Activated effector memory CD4-positive, alpha-beta T cell treated with anti-CD3 and anti-CD28 coated beads, Interleukin-2, amount 50 U/mL, for 16 hours (primary cell): ENCODE measurements at regions not wholly inside any gene's neighbourhood (a gene's known extent, or its start where the extent isn't known, plus 50 kb on each side); places are given as distances from the start of the nearest gene placed in this dataset.
A peak's percentile ranks its signal among the peaks of the same experiment; 100 is the strongest.

ENCODE experiments used
- DNase-seq: peaks from one replicate; pipeline ENCODE4 v3.0.0-alpha.2; 2020

DNA sequence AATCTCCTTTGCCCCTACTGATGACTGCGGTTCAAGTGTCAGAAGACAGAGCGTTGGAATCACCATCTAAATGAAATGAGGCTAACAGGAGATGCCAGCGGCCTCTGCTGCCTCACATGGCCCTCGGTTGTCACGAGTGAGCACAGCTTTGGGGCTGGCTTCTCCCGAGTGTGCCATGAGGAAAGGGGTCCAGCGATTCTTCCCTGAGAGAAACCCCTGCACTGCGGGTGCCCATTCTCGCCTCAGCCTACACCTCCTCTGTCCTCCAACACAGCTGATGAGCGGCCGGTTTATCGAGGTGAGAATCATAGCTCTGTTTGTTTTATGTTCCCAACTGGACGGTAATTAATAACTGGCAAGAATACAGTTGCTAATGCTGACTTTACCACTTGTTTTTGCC is 144.7 kb upstream of the RPS6KA2 start:
- peak; percentile 17 for DNase-seq

DNA sequence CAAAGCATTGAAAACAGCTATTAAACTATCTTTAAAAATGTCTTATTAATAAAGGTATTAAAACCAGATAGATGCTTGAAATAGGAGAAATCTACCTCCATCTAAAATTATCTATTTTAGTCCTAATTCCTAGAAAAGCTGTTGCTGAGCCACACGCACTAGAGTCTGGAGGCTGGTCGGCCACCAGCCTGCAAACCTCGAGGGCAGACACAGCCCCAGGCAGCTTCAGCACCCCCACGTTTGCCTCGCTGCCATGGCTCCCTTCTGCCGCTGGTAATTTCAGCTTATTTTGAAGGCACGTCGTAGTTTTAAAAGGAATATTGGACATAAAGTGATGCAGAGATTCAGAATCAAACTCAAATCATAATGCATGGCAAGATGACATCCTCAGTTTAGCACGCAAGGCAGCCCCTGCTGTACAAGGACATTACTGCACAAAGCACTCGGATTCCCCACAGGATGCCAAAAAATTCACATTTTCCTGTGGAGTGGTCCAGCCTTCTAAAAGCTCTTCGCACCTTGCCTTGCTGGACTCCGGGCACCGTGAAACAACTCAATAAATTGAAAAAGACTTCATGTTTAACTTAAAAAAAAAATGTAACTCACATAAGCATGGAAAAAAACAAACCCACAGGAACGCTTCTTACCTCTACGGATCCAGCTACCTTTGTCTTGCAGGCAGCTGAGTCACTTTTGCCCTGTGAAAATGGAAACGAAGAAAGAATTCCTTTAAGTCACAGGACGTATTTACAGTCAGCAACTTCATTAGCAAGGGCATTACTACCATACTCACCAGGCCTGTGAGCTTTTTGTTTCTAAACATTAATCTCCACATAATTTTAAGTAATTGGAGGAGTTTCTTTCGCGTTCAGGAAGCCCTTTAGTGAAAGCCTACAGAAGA is 143.4 kb upstream of the RPS6KA2 start:
- peak; percentile 21 for DNase-seq

DNA sequence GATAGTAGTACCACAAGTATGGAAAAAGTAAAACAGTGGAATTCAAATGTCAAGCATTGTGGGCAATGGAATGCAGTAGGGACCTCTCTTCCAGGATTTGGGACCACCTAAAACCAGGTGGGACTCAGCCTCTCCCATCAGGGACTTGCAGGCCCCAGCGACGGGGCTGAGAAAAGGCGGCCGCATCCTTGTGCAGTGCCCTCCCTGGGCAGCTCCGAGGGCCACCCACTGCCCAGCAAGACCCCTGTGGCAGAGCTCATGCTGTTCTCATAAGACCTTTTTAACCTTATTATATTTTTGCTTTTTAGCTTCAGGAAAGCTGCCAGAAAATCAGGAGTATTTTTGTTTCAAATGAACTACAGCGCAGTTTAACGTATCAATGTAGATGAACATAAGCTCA is 142.6 kb upstream of the RPS6KA2 start:
- DNase-seq = no peak

DNA sequence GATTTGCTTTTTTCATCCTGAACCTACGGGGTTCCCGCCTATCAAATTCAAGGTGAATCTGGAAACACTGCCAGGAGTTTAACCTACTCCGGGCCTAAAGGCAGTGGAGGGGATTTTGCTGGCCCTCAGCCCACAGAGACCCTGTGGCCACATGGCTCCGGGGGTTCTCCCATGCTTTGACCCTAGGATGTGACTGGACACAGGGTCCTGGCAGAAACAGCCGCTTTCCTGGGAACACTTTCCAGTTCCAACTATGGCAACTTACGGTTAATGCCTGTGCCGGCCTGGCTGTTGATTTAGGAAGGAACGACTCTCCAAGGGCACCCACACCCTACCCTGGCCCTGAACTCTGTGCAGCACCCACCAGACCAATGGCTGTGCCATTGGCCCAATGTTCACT is 141.7 kb upstream of the RPS6KA2 start:
- peak; percentile 33 for DNase-seq

DNA sequence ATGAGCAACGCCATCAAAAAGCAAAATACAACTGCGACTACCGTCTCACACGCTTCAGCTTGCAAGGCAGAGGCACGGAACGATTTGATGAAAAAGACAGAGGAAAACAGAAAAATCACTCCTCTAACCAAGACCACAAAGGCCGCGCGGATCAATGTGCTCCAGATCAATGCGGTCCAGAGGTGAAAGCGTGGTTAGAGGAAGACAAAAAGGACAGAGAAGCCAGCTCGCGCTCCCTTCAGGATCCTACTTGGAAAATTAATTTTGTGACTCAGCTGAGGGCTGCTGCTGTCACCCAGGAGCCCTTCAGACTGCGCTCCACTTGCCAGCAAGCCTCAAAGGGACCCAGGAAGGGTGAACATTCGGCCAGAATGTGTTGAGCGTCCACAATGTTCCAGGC is 140.2 kb upstream of the RPS6KA2 start:
- peak; percentile 49 for DNase-seq

DNA sequence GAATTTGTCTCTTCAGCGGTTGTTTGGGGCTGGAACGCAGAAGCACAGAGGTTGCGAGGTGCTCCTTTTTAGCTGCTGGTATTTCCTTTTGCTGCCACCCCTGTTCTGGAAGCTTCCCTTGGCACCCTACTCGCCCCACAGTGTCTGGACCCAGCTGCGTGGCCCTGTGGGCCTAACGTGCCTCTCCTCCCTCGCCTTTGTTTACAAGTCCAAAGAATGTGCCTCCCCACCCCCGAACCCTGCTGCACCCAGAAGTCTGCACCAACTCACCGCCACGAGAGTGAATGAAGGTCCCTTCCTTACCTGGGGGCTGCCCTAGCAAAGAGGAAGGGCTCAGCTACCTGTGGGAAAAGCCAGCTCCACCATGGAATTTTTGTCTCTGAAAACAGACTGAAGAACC is 139.7 kb upstream of the RPS6KA2 start:
- DNase-seq = peak; percentile 24

DNA sequence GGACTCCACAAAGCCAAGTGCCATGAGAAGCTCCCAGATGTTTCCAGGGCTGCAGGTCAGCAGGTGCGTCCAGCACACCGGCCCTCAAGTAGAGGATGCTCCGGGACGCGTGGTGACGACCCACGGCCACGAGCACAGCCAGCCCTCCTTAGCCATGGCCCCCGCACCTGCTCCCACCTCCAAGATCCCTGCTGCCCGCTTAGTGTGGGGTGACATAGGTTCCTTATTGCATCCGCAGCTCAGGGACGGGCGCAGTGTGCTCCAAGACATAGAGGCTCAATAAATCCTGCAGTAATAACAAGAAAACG is 138.1 kb upstream of the RPS6KA2 start:
- DNase-seq = peak; percentile 47

DNA sequence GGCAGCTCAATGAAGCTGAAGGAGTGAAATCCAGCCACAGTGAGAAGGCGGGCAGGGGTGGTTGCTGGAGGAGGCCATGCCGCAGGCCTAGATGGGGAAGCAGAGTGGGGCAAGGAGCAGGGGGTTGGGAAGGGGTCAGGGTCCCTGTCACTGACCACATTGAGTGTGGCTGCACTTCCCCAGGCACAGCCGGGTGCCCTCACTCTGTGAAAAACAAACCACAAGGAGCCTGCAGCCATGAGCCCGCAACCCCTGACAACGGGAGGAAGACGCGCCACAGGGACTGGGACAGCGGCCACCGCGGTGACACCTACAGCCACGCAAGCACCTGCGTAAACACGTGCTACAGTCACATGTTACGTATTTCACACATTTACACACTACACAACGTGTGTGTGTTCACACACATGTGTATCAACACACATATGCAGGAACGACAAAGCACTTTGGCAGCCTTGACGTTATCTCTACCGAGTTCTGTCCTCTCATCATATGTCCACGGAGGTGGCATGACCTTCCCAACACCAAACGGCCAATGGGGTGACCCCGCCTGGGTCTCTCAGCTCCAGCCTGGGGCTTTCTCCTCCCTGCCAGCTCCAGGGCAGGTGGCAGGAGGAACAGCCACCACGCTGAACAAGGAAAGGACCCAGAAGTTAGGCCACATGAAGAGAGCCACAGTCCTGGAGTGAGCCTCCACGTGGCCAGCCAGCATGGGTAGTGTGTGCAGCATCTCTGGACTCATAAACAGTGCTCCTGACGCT is 137.6 kb upstream of the RPS6KA2 start:
- no peak for DNase-seq

DNA sequence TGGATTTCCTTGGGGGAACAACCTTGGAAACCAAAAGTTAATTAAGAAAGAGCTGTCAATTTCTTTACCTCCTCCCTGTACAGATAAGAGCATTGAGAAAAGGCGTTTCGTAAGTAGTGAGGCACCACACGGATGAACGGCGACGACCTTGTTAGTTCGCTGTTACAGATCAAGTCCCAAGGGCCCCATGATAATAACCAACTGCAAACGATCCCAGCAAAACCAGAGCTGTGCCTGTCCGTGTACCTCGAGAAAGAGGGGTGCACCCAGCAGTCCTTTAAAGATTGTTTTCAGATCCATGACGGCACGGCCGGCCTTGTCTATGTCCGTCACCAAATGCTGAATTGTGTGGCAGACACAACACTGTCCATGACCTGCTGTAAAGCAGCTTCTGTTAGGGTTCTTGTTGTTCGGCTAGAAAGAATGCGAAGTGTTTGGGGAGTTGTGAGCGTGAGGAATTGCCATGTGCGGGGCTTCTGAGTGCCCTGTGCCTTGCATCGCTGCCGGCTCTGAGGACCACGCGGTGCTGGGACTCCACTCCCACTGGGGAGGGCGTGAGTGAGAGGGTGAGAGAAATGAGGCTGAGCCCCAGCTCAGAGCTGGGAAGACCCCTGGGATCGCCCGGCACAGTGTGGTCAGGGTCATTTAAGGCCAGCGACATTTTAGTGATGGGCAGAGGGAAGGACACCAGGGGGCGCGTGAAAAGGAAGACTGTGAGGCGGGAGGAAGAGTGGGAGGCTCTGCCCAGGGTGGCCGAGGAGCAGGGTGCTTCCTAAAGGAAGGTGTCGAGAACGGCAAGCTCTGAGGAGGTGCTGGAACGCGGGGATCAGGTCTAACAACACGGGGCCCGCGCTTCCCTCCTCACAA is 136.8 kb upstream of the RPS6KA2 start:
- peak; percentile 50 for DNase-seq

DNA sequence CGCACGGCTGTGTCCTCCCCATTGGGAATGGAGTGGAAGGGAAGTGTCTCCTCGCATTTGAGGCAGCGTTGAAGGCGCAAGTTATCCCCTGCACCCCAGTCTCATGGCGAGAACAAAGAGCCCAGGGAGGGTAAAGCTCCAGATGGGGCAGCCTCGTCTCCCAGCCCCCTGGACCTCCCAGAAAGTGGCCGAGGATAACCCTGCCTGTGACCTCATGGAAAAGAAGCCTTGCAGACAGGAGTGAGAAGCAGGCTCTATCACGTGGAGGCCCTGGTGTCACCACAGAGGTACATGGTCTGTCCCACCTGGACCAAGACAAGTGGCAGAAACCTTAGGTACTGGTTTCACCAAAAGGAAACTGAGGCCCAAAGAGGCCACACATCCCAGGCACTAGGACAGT is 134.8 kb upstream of the RPS6KA2 start:
- DNase-seq = no peak

DNA sequence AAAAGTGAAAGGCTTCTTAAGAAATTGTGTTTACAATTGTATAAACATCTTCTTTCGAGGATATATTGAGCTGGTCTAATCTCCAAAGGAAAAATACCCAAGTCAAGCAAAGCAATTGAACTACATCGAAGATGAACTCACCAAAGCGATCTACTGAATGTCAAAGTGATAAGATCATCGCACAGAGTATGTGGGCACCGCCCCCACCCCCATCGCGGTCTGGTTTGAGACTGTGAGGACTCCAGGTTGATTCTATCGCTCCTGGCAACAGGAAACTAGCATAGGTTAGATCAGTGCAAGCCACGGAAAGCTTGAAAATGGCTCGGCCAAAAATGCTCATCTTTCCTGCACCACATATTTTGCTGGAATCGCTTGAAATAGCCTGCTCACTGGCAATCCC is 133.2 kb upstream of the RPS6KA2 start:
- peak; percentile 84 for DNase-seq

DNA sequence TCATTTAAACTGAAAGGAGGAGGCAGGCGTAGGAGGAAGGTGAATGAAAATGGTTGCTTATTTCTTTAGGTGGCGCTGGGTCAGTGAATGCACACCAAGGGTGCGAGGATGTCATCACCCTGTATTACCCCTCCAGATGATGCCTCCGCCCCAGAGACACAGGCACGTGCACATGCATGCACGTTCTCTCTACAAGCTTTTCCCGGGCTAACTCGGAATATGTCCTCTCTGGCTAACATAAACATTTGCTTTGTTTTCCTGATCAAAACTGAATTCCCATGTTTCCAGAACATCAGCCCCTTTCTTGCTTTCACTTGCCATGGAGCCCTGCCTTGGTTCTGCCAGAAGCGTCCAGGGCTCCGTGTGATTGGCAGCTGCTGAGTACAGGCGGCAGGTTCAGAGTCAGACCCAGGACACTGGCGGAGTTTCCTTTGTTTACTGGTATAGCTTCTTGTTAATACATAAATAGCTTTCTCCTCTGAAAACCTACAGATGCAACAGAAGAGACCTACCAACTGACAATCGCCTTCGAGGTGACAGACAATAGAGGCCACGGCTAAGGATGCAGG is 131.2 kb upstream of the RPS6KA2 start:
- DNase-seq = no peak

DNA sequence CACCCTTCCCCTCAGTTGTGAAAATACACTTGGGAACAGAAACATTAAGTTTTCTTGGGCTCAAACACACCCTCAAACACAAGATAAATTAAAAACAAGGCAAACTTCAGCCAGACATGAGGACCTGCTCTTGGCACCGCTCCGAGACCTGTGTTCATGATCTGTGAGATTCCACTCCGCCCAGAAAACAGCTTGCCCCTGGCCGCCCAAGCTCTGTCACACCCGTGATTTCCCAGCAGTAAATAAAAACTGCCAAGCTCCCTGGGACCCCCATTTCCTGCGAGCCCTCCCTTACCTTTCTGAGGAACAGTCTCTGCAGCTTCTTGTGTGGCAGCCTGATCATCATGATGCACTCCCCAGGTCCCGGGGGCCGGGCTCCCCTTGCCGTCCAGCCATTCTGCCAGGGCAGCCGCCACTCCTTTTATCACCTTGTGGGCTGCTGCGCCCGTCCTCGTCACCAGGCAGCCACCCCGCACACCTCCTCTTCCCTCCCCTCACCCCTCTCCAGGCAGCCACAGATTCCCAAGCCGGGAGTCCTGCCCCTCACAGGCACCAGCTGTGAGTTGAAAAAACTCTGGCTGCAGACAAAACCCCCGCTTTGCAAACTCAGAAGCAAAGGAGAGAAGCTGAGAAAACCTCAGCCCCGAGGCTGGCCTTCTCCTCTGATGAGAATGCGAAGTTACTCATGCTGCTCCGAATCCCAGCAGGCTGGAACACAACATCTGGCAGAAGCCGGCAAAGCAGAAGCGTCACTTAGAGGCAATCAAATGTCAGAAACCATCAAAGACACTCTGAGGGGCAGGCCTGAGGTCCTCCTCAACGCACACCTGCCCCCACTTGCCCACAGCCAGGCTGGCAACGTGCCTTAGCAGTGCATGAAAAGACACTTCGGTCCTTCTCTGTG is 130.4 kb upstream of the RPS6KA2 start:
- DNase-seq = no peak

DNA sequence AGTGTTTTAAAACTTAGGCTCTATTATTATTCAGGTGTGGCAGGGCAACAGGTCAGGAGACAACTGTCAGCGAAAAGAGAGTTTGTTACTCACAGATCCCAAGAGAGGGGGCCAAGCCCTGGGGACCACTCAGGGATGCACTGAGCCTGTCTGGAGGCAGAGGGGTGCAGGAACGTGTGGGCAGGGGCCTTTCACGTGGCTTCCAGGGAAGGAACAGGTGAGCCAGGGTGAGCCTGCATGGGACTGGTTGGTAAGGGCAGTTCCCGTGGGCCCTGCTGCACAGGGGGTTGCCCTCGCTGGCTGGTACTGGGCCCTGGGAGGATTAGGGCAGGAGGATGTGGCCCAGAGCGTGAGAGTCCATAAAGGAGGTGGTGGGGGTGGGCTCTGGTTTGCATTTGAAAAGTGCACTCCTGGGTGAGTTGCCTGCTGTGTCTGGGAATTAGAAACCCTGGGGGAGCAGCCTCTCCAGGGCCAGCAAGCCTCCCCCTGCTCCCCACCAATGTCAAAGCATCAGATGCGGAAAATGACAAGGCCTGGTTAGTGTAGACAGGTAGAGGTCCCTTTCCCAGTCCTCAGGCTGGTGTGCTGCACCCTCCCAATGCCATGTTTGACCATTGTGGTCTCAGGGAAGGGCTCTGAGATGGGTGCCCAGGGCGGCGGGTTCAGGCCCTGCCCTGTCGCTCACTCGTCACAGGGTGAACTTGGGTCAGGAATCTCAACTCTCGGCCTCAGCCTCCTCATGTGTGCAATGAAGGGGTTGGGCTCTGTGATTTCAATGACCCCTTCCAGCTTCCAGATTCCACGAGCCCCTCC is 127.4 kb upstream of the RPS6KA2 start:
- peak; percentile 47 for DNase-seq

DNA sequence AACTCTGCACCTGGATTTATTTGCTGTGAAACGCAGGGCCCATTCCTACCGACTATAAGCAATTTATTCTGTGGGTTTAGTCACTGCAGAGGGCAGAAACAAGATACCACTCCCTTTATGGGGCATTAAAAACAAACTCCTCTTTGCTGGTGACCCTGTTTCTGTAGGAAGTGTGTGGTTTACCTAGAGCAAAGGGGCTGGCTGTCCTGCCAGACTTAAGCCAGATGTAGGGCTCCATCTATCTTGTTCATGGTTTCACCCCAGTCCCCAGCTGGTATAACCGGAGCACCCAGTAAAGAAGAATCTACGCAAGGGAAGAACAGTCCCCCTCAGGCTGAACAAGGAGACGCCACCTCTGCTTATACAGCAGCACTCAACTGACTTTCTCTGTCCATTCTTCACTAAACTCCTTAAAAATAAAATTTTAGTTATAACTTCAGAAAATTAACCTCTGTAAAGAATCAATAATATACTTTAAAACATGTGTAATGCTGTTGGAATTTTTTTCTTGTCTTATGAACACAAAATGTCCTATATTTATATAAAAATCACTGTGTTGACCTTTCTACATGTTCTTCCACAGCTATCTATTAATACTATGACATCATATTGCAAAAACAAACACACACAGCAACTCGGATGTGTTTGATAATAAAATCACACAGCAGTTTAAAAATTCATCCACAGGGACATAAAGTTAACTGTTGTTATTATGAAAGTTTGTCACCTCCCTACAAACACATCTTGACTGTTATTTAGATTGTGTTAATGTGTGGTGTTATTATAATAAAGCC is 126.1 kb upstream of the RPS6KA2 start:
- no peak for DNase-seq

DNA sequence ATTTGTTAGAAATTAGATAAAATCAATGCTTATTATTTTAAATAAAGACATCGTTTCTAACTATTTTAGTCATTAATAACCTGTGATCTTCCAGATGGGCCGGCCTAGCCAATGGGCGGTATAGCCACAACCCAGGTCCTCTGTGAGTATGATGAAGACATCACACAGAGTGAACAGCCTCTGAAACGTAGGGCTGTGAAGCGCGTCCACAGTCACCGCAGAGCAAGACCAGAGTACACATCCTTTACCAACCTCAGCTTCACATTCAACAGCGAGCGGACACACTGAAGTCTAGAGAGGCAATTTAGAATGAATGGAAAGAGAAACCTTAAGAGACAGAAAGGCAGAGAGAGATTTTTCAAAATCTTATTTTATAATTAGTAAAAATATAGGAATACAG is 125.0 kb upstream of the RPS6KA2 start:
- DNase-seq = no peak

DNA sequence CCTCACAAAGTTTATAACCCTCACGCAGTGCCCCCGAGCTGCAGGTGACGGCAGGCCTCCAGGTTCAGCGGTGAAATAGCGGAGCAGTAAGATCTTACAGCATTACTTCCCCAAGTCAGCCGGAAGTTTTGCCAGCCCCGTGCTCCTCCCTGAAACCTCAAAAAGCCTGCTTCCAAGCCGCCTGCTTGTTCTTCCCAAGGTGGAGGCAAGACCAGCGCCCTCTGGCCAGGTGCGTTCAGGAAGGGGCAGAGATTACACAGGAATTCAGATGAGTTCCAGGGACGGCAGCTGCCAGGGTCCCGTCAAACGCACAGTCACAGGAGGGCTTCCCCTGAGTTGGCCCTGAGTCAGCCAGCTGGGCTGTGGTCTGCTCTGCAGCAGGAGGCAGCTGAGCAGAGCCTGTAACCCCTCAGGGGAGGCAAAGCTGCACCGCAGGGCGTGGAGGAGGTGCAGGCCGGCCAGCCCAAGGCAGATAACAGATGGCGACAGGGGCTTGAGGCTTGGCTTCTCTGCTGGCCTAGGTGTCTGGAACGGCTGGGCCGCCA is 124.1 kb upstream of the RPS6KA2 start:
- no peak for DNase-seq

DNA sequence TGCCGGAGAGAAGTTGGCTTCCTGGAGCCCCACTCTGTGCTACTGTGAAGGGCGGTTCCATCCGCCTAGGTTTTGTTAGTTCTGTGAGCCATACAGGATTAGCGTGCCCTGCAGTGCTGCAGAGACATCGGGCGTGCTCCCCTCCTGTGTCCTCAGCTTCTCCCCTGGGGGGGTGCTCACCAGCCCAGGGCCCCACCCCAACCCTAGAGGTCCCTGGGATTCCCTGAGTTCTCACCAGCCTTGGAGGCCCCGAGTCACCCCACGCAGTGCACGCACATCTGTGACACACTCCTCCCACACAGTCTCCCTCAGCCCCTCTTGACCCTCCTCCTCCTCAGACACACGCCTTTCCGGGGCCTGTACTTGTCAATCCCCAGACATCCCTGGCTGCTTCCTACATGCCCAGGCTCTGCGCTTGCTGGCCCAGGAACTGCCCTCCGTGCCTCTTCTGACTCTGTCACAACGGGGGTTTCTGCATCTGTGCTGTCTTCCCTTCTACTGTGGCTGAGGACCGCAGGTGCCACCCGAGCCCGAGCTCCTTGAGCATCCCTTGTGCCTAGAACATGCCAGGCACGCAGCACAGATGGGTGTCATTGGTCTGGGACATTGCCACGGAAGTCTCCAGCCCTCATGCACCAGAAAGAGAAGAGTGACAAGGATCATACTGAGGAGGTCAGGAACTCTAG is 123.2 kb upstream of the RPS6KA2 start:
- no peak for DNase-seq

DNA sequence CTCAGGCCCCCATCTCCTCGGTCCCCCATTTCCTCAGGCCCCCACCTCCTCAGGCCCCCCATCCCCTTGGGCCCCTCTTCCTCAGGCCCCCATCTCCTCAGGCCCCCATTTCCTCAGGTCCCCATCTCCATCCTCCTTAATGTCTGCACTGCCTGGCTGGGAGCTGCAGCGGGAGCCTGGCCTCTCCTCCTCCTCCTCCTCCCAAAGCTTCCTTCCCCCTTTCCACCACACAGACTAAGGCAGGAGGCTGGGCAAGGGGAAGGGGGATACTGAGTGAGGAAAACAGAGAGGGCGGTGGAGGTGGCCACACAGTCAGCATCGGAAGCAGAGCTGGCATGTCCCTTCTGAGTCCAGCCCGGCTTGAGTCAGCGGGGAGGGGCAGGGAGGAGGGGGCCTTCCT is 122.6 kb upstream of the RPS6KA2 start:
- DNase-seq = no peak
